Germinal center (tissue), 1 donor: ENCODE measurements at regions not wholly inside any gene's neighbourhood (a gene's known extent, or its start where the extent isn't known, plus 50 kb on each side); places are given as distances from the start of the nearest gene placed in this dataset.
"Not testable (repeated sequence)": the region's sequence is repeated elsewhere in the genome, so short reads cannot be mapped to it uniquely, and the experiment has no call there.

Experiments used
- DNase-seq: peaks from one replicate; pipeline ENCODE4 v3.0.0; 2012; ENCODE audit warnings: mixed read lengths, low spot score

GRCh38 chr20:51923633-51924032 is 121.3 kb upstream of the SALL4 start:
- DNase-seq: no peak

- not testable (repeated sequence) for DNase-seq
Measured at GRCh38 chr20:51922812-51923211, 120.5 kb upstream of the SALL4 start.

- no peak for DNase-seq
Measured at GRCh38 chr20:51918561-51918960, 116.2 kb upstream of the SALL4 start.

DNA sequence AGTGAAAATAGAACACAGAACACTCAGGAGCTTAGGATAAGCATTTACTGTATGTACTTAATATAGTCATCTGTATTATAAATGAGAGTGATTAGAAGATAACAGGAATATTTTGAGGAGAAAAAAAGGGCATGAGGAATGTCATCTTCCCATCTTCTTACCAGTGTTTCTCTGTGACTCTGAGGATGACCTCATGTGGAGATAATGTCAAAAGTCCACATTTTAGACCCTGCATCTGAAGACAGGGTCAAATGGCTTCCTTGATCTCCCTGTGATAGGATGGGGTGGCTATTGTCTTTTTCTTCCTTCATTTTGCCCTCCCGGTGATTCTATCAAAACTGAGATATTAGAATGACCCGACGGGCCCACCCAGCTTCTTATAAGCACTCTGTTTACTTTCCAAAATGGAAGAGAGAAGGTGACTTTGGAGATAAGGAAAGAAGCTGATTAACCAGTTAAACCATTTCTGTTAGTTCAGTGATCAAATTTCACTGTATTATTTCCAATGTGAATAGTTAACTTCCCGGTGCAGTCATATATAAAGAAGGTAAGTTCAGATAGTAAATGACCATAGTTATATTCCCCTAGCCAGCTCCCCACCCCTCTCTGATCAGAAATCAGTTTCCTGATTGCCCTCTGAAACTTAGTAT is 115.7 kb upstream of the SALL4 start:
- DNase-seq: no peak

GRCh38 chr20:51916244-51916643 is 113.9 kb upstream of the SALL4 start:
- no peak for DNase-seq

DNA sequence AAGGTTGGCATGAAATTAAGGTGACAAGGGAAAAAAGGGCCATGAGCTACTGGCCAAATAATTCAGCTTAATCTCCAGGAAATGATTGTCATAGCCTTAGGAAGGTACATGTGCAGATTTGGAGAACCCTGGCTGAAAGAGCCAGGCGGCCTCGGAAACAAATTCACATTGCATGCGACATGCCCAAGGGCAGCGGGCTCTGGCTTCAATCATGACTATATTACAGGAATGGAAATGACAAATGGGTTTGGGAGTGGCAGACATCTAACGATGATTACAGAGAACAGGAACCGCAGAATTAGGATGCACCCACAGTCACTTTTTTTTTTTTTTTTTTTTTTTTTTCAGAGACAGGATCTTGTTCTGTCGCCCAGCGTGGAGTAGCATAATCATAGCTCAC is 112.4 kb upstream of the SALL4 start:
- no peak for DNase-seq

DNA sequence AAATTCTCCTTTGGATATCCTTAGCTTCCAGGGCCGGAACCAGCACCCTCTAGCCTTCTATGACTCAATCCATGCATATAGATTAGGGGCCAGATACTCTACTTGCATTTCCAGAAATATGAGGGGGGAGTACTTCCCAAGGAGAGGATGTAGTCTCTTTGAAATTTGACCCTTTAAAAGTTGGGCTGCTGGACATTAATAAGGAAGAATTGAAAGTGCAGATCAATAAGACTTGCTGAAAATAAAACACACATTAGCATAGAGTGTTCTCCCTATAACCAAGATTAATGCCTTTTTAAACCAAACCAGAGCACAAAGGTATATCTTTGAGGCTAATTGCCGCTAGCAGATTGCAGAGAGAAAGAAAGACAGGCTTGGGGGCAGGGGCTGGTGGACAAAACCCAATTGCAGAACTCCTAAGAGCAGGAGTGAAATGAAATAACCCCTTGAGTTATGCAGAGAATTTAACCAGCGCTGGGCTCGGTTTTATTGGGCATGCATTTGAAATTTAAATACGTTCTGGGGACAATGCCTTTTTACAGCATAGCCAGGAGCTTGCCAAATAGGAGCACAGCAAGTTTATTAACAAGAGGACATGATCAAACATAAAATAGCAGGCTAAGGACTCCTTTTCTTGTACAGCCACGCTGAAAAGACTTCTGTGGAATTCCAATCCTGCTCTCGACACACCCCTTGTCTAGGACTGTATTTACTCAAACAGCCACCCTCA is 108.2 kb upstream of the SALL4 start:
- DNase-seq: no peak

DNA sequence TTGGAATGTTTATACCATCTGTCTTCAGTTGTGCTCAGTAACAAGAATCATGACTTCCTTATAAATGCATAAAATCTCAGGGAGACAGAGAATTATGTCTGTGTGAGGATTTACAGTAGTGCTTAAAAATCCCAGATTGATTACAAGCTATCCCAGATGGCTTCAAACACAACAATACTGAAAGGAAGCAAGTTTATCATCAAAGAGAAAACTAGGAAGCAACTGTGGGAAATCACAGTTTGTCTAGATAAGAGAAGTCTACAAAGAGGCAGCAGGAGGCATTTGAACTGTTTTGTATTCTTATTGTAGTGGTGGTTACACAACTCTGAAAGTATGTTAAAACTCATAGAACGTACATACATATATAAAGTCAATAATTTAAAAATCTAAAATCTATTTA is 104.4 kb upstream of the SALL4 start:
- no peak for DNase-seq

DNA sequence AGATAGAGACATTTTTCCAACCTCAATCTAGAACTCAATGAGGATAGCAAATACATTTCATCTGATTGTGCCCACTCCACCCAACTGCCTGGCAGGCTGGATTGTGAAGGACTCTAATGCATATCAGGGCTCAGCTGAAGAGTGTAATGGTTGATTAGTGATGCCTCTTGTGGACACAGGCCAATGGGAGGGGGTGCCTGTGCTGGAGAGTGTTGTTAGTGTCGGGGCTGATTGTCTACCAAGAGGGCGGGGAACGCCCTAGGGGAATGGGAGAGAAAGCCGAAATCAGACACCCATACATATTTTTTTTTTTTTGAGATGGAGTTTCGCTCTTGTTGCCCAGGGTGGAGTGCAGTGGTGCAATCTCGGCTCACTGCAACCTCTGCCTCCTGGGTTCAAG is 103.7 kb upstream of the SALL4 start:
- no peak for DNase-seq

- no peak for DNase-seq
Measured at GRCh38 chr20:51902933-51903332, 100.6 kb upstream of the SALL4 start.

DNA sequence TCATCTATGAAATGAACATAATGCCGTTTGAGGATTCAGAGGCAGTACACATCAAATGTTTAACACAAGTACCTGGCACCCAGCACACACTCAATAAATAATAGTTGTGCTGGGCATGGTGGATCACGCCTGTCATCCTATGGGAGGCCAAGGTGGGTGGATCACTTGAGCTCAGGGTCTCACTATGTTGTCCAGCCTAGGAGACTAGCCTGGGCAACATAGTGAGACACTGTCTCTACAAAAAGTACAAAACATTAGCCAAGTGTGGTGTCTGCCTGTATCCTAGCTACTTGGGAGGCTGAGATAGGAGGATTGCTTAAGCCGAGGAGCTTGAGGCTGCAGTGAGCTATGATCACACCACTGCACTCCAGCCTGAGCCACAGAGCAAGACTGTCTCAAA is 98.1 kb upstream of the SALL4 start:
- no peak for DNase-seq

- DNase-seq: no peak
Measured at GRCh38 chr20:51899674-51900073, 97.4 kb upstream of the SALL4 start.

DNA sequence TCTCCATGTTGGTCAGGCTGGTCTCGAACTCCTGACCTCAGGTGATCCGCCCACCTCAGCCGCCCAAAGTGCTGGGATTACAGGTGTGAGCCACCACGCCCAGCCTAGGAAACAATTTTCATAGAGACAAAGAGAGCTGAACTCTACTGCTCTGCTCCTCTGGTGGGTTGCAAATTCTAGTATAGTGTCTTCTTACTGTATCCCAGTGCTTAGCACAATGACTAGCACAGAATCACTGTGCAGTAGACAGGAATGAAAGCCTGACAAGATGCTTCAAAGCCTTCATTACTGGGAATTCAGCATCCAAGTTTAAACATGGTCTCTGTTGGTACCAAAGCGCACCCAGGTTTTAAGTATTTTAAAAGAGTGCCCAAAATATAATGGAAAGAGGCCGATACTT is 96.5 kb upstream of the SALL4 start:
- no peak for DNase-seq

GRCh38 chr20:51894619-51895018 is 92.3 kb upstream of the SALL4 start:
- no peak for DNase-seq

- DNase-seq: no peak
Measured at GRCh38 chr20:51894201-51894600, 91.9 kb upstream of the SALL4 start.

DNA sequence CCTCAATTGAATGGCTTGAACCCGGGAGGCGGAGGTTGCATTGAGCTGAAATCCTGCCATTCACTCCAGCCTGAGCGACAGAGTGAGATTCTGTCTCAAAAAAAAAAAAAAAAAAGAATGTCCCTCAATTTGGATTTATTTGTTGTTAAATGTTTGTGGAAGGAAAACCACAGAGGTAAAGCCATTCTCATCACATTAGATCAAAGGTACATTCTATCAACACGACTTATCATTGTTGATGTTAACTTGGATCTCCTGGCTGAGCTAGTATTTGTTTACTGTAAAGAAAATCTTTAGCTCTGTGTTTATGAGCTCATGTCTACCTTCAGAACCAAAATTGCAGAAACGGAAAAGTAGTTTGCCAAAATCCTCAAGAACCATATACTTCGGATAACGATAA is 91.4 kb upstream of the SALL4 start:
- no peak for DNase-seq

- no peak for DNase-seq
Measured at GRCh38 chr20:51890003-51890402, 87.7 kb upstream of the SALL4 start.

DNA sequence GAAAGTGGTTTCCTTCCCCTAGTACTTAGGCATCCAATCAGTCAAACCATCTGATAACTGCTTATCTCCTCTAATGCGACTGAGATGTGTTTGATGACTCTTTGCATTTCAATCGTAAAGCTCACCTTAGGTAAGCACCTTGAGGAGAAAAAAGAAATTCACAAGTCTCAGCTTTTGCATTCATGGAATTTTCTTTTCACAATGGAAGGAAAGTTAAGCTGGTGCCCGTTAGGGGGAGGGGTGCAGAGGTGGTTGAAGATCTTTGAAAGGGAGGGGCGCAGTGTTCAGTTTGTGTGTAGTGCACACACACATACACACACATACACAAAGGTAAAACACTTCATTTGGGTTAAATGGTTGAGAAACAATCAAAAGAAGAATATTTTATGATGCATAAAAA is 87.1 kb upstream of the SALL4 start:
- DNase-seq: no peak

GRCh38 chr20:51888291-51888690 is 86.0 kb upstream of the SALL4 start:
- DNase-seq: no peak

DNA sequence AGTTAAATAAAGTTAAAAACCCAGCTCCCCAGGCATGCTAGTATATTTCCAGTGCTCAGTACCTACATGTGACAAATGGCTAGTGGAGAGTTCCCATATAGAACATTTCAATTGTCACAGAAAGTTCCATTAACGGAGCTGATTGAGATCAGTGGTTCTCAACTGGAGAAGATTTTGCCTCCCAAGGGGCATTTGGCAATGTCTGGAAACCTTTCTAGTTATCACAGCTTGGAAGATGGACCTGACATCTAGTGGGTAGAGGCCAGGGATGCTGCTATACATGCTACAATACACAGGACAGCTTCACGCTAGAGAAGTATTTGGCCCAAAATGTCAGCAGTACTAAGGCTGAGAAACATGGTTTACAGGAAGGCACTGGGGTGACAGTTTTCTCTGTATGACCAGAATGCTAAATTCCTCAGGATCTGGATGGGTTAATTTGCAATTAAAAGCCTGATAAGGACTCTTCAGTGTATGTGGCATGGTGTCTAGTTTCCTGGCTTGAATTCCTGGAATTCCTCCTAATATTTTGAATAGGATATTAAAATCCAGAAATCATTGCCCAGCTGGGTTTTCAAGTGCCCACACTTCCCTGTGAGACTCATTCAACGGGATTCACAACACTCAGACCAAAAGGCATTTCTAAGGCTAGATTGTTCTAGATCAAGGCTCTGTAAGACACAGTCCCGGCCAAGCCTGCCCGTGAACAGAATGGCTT is 84.7 kb upstream of the SALL4 start:
- no peak for DNase-seq

DNA sequence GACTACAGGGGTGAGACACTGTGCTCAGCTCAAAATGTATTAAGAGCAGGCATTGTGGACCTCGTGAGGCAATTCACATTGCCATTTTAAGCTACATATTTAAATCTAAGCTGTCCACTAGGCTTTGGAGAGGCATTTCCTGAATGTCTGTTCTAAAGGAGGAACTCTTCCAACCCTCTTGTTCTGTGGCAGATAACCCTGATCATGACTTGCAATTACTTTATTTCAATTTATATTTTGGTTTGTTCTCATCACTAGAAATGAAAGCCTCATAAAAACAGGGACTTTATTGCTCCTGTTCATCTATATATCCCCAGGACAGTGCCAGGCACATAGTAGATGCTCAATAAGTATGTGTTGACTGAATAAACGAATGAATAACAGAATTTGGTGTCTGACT is 84.0 kb upstream of the SALL4 start:
- DNase-seq: no peak

DNA sequence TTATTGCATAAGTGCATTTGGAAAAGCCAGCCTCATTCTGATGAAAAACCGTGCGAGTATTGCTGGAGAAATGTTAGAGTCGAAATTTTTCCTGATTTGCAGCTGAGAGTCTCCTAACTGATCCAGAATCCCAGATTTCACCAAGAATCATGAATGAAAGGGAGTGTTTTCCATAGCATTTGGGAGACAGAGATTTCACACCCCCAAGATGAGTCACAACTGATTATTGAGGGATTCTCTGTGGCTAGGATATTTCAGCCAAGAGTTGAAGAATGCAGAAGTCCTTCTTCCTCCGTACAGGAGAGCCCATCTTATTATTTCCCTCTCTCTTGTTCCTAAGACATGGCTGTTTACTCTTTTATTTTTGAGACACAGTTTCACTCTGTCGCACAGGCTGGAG is 82.2 kb upstream of the SALL4 start:
- DNase-seq: no peak

DNA sequence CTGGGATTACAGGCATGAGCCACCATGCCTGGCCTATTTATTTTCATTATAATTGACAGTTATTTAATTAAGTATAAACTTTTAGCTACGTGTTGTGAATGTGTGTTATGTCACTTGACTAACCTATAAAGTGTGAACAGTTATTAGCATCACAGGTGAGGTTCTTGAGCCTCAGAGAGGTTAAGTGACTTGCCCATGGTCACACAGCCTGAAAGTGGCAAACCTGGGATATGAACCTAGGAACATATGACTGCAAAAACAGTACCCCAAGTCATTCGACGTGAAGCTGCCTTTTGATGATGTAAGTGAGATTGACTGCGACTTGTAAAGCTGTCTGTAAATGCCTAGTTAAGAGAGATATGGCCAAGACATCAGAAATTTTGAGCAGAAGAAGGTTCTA is 77.9 kb upstream of the SALL4 start:
- DNase-seq: no peak
